ENCODE measurements at regions not wholly inside any gene's neighbourhood (a gene's known extent, or its start where the extent isn't known, plus 50 kb on each side); places are given as distances from the start of the nearest gene placed in this dataset.

GRCh38 chr11:79506734-79507344, 66.0 kb upstream of the TENM4 start:
- no peak for TF ChIP-seq CTCF (IDR thresholded peaks at IDR 0.05 in 2 of 3, conservative IDR thresholded peaks at IDR 0.05 in 1 of 3; ENCODE audit: control insufficient read depth in 2 of 3, extremely low read depth in 1 of 3, insufficient read depth in 1 of 3, low read depth in 3 of 3, low read length in 3 of 3)
- TF ChIP-seq MYC (IDR thresholded peaks at IDR 0.05; ENCODE audit: insufficient read depth, insufficient read length, insufficient replicate concordance, low read length, severe bottlenecking): no peak
- TF ChIP-seq POLR2A (IDR thresholded peaks at IDR 0.05; ENCODE audit: low read depth, low read length): no peak
- no peak for TF ChIP-seq HCFC1 (IDR thresholded peaks at IDR 0.05; ENCODE audit: low read length)
- TF ChIP-seq POLR2AphosphoS5 (IDR thresholded peaks at IDR 0.05; ENCODE audit: low read length): no peak
- TF ChIP-seq USF2 (IDR thresholded peaks at IDR 0.05; ENCODE audit: borderline replicate concordance, low read depth, low read length): no peak
- no peak for TF ChIP-seq SP1 (IDR thresholded peaks at IDR 0.05; ENCODE audit: low read depth, low read length)
- no peak for TF ChIP-seq ASH2L (IDR thresholded peaks at IDR 0.05; ENCODE audit: borderline replicate concordance, low read depth)
- no peak for TF ChIP-seq GABPA (IDR thresholded peaks at IDR 0.05; ENCODE audit: low read depth)
- no peak for TF ChIP-seq ESRRA (IDR thresholded peaks at IDR 0.05; ENCODE audit: low read length)
- no peak for TF ChIP-seq BHLHE40 (IDR thresholded peaks at IDR 0.05; ENCODE audit: borderline replicate concordance in 1 of 2, low read depth in 2 of 2, low read length in 1 of 2)
- TF ChIP-seq TCF7 (IDR thresholded peaks at IDR 0.05; ENCODE audit: borderline replicate concordance): no peak
